CD4-positive, alpha-beta T cell (primary cell): ENCODE measurements at regions not wholly inside any gene's neighbourhood (a gene's known extent, or its start where the extent isn't known, plus 50 kb on each side); places are given as distances from the start of the nearest gene placed in this dataset.

Experiments
- ATAC-seq: fragments of 200-7000 bp; cut with Tn5 transposase; one replicate; pipeline ENCODE4 v1.10.0; 2022; ENCODE audit warnings: mild to moderate bottlenecking; ENCODE audit not compliant: poor library complexity
- CTCF ChIA-PET: fragments of 350-600 bp; sonication (Branson Sonifier 250); formaldehyde crosslinking; loops from one replicate; lab custom pipeline; 2021; ENCODE audit warnings: antibody characterized with exemption, inconsistent platforms; lab: Charles Lee
- POLR2A ChIA-PET: fragments of 350-600 bp; sonication (Branson Sonifier 250); formaldehyde crosslinking; loops from one replicate; lab custom pipeline; 2021; ENCODE audit warnings: antibody characterized with exemption, inconsistent platforms; lab: Charles Lee
- DNase-seq, 14 experiments: peaks; one replicate each; pipeline ENCODE4 v3.0.0-alpha.2; 2013 to 2020; ENCODE audit warnings: mixed read lengths in 2 of 14
- H3K27ac ChIP-seq, 2 donors: one replicate each; pipeline versions ENCODE4 v1.5.1 to v1.7.0; 2013; ENCODE audit warnings: low read length in 2 of 2, low read depth in 1 of 2, mild to moderate bottlenecking in 1 of 2
- H3K27me3 ChIP-seq, 2 experiments: 1 replicate in 1 of 2; 2 replicates in 1 of 2; pipeline versions ENCODE4 v1.6.1 to v1.7.0; 2013; ENCODE audit warnings: low read length in 2 of 2, control low read depth in 1 of 2, mild to moderate bottlenecking in 1 of 2, moderate library complexity in 1 of 2; ENCODE audit not compliant: insufficient read depth in 2 of 2, control insufficient read depth in 1 of 2
- H3K36me3 ChIP-seq: one replicate; pipeline ENCODE4 v1.6.1; 2013; ENCODE audit warnings: low read length, control low read depth; ENCODE audit not compliant: insufficient read depth
- H3K4me1 ChIP-seq: one replicate; pipeline ENCODE4 v1.6.1; 2013; ENCODE audit warnings: low read length, control low read depth; ENCODE audit not compliant: insufficient read depth
- H3K4me3 ChIP-seq: one replicate; pipeline ENCODE4 v1.5.1; 2013; ENCODE audit warnings: mild to moderate bottlenecking, low read length, moderate library complexity
- H3K9me3 ChIP-seq, 2 experiments: 1 replicate in 1 of 2; 2 replicates in 1 of 2; pipeline versions ENCODE4 v1.6.1 to v1.7.0; 2013; ENCODE audit warnings: low read length in 2 of 2, mild to moderate bottlenecking in 2 of 2, control low read depth in 1 of 2, moderate library complexity in 1 of 2; ENCODE audit not compliant: control insufficient read depth in 1 of 2, insufficient read depth in 1 of 2
- H3K27ac Mint-ChIP-seq: one replicate; pipeline ENCODE4 v1.8.0; 2020; ENCODE audit warnings: mixed read lengths
- H3K27me3 Mint-ChIP-seq: one replicate; pipeline ENCODE4 v1.8.0; 2021; ENCODE audit warnings: mixed read lengths
- H3K36me3 Mint-ChIP-seq: one replicate; pipeline ENCODE4 v1.8.0; 2021; ENCODE audit warnings: low read depth, mixed read lengths
- H3K4me1 Mint-ChIP-seq: one replicate; pipeline ENCODE4 v1.8.0; 2021; ENCODE audit warnings: low read depth, mixed read lengths
- H3K4me3 Mint-ChIP-seq: one replicate; pipeline ENCODE4 v1.8.0; 2020; ENCODE audit warnings: mild to moderate bottlenecking, mixed read lengths
- H3K9me3 Mint-ChIP-seq: one replicate; pipeline ENCODE4 v1.8.0; 2020; ENCODE audit warnings: mixed read lengths
- CTCF ChIP-seq: fragments of 200-600 bp; IDR thresholded peaks from one replicate; pipeline ENCODE4 v1.8.0; 2022; ENCODE audit warnings: antibody characterized with exemption, mild to moderate bottlenecking
- intact Hi-C, 2 experiments: fragments of 100-400 bp; cut with DNase I in 1 of 2; cut with micrococcal nuclease in 1 of 2; formaldehyde crosslinking; loops; one replicate each; pipeline versions ENCODE4 v1.15.1 to v1.9.0; 2023 to 2025; cut with DNase I, micrococcal nuclease

- Histone ChIP-seq H3K36me3 (no peaks in the 10 kb centered on the region), H3K4me3 (no peak overlapping the region), H3K4me1 (no peaks in the 10 kb centered on the region), H3K9me3 (peaks cover 0 to 4% of the 10 kb centered on the region in 2 experiments), H3K27ac (no peak overlapping the region), H3K27me3 (no peaks in the 10 kb centered on the region)
- H3K36me3 Mint-ChIP-seq: no peaks in the 10 kb centered on the region
- DNase-seq: no peak
- POLR2A ChIA-PET: no interaction called here
- intact Hi-C loops: no loop called here
- no peaks in the 10 kb centered on the region for H3K4me1 Mint-ChIP-seq
- no peak overlapping the region for H3K27ac Mint-ChIP-seq
- H3K9me3 Mint-ChIP-seq: peaks cover 12% of the 10 kb centered on the region
- no peak for ATAC-seq
- no peak overlapping the region for H3K4me3 Mint-ChIP-seq
- CTCF ChIA-PET: no interaction called here
- no peak for TF ChIP-seq CTCF
- H3K27me3 Mint-ChIP-seq: no peaks in the 10 kb centered on the region
Observed at GRCh38 chr20:6892724-6893123, 125.2 kb downstream of the BMP2 start.

GRCh38 chr20:6898928-6899327 lies 131.4 kb downstream of the BMP2 start:
- DNase-seq: no peak
- peaks cover 11% of the 10 kb centered on the region for H3K9me3 Mint-ChIP-seq
- no peak overlapping the region for H3K4me3 Mint-ChIP-seq
- H3K4me1 Mint-ChIP-seq: no peaks in the 10 kb centered on the region
- Histone ChIP-seq H3K27me3 (no peaks in the 10 kb centered on the region), H3K4me3 (no peak overlapping the region), H3K36me3 (no peaks in the 10 kb centered on the region), H3K4me1 (no peaks in the 10 kb centered on the region), H3K9me3 (peaks cover 0 to 13% of the 10 kb centered on the region in 2 experiments), H3K27ac (no peak overlapping the region)
- H3K36me3 Mint-ChIP-seq: no peaks in the 10 kb centered on the region
- intact Hi-C loops: no loop called here
- ChIA-PET CTCF (no interaction called here), POLR2A (no interaction called here)
- no peaks in the 10 kb centered on the region for H3K27me3 Mint-ChIP-seq
- no peak overlapping the region for H3K27ac Mint-ChIP-seq
- no peak for ATAC-seq
- TF ChIP-seq CTCF: no peak

- no peak for TF ChIP-seq CTCF
- no peak overlapping the region for H3K27ac ChIP-seq
- ChIA-PET POLR2A (no interaction called here), CTCF (no interaction called here)
- Mint-ChIP-seq H3K4me3 (no peak overlapping the region), H3K27ac (no peak overlapping the region), H3K36me3 (no peaks in the 10 kb centered on the region), H3K9me3 (peaks cover 15% of the 10 kb centered on the region), H3K27me3 (no peaks in the 10 kb centered on the region), H3K4me1 (no peaks in the 10 kb centered on the region)
- H3K4me1 ChIP-seq: no peaks in the 10 kb centered on the region
- intact Hi-C loops: no loop called here
- DNase-seq (no peak), ATAC-seq (no peak)
- no peaks in the 10 kb centered on the region for H3K9me3 ChIP-seq
- H3K4me3 ChIP-seq: no peak overlapping the region
- H3K27me3 ChIP-seq: no peaks in the 10 kb centered on the region
- no peaks in the 10 kb centered on the region for H3K36me3 ChIP-seq
Observed at GRCh38 chr20:6906871-6907270, 139.4 kb downstream of the BMP2 start.
